ENCODE measurements at regions not wholly inside any gene's neighbourhood (a gene's known extent, or its start where the extent isn't known, plus 50 kb on each side); places are given as distances from the start of the nearest gene placed in this dataset.

GRCh38 chr18:64986906-64987495 is 763.8 kb upstream of the CDH7 start:
- no peaks in the 10 kb centered on the region for H3K4me1 Mint-ChIP-seq (ENCODE audit: low read depth)
- H3K27ac Mint-ChIP-seq = no peak overlapping the region
- no peak for DNase-seq (ENCODE audit: low spot score)
- no peaks in the 10 kb centered on the region for H3K36me3 Mint-ChIP-seq (ENCODE audit: low read depth)
- peaks cover 10% of the 10 kb centered on the region for H3K9me3 Mint-ChIP-seq
- H3K27me3 Mint-ChIP-seq (ENCODE audit: low read depth) = no peaks in the 10 kb centered on the region
- H3K4me3 Mint-ChIP-seq = no peak overlapping the region

DNA sequence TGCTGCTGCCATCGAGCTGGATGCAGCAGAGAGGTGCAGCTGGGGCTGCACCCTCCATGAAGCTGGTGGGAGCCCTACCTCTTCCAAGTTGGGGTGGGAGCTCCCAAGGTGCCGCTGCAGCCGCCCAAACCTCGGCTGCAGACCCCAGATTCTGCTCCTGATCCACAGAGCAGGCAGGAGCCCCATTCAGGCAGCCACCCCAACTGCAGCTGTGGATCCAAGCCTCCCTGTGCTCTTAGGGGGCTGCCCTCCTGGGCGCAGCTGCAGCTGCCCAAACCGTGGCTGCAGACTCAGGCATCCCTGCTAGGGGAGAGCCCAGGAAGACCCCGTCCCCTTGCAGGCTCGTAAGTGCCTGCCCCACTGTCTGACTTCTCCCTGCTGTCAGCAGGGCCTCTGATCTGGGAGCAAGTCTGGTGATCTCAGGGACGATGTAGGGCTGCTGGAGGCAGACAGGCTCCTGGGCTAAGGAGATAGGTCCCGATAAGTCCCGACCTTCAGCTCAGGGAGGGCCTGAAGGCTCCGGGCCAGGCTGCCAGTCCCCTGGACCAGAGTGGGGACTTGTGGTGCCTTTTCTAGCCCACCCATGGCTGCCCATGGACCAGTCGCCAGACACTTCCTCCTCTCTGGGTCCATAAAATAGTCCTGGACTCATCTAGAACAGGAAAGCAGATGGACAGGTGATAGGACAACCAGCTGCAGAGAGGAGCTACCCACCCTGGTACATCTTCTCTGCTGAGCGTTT is 767.1 kb upstream of the CDH7 start:
- Mint-ChIP-seq H3K4me1 (ENCODE audit: low read depth) (no peaks in the 10 kb centered on the region), H3K27ac (no peak overlapping the region), H3K9me3 (peaks cover 3% of the 10 kb centered on the region), H3K36me3 (ENCODE audit: low read depth) (no peaks in the 10 kb centered on the region), H3K4me3 (no peak overlapping the region), H3K27me3 (ENCODE audit: low read depth) (no peaks in the 10 kb centered on the region)
- DNase-seq (ENCODE audit: low spot score) = no peak

DNA sequence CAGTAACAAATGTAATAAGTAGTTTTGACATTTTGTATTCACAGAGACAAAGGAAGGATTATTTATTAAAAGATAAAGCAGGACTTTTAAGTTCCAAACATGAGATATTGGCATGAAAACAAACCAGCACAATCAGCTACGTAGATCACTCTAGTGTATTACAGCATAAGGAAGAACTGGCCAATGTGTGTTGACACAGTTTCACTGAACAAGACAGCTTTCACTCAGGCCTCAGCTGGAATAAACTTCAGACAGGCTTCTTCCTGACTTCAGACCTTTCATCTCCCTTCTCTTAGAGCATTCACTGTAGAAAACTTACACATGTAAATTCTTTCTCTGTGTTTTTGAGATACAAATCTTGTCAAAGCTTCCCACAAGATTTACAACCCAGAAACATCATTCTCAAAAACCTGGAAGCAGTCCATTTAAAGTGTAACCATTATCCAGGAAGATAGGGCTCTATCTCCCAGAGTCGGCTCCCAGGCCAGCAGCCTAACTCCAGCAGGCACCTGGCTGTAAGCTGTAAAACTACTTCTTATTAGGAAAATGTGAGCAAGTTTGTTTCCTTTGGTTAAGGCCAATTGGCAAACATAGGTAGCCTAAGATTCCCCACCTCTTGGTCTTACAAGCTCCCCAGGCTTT is 768.3 kb upstream of the CDH7 start:
- no peak for DNase-seq (ENCODE audit: low spot score)
- H3K36me3 Mint-ChIP-seq (ENCODE audit: low read depth) = no peaks in the 10 kb centered on the region
- no peak overlapping the region for H3K4me3 Mint-ChIP-seq
- no peaks in the 10 kb centered on the region for H3K27me3 Mint-ChIP-seq (ENCODE audit: low read depth)
- peaks cover 5% of the 10 kb centered on the region for H3K9me3 Mint-ChIP-seq
- no peak overlapping the region for H3K27ac Mint-ChIP-seq
- no peaks in the 10 kb centered on the region for H3K4me1 Mint-ChIP-seq (ENCODE audit: low read depth)

DNA sequence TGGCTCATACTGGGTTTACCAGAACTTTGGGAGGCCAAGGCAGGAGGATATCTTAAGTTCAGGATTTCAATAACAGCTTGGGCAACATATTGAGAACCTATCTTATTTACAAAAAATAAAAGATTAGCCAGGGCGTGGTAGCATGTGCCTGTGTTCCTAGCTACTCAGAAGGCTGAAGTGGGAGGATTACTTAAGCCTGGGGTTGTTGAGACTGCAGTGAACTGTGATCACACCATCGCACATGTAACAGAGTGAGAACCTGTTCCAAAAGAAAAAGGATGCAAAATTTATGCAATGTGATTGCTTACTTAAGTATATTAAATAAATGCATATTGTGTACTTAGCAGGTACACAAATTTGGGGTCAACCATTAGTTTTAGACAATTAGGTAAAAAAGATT is 768.9 kb upstream of the CDH7 start:
- Mint-ChIP-seq H3K27ac (no peak overlapping the region), H3K4me3 (no peak overlapping the region), H3K27me3 (ENCODE audit: low read depth) (no peaks in the 10 kb centered on the region), H3K36me3 (ENCODE audit: low read depth) (no peaks in the 10 kb centered on the region), H3K9me3 (peaks cover 9% of the 10 kb centered on the region), H3K4me1 (ENCODE audit: low read depth) (no peaks in the 10 kb centered on the region)
- DNase-seq (ENCODE audit: low spot score) = no peak

GRCh38 chr18:64979791-64980190 is 771.0 kb upstream of the CDH7 start:
- no peak overlapping the region for H3K4me3 Mint-ChIP-seq
- H3K27me3 Mint-ChIP-seq (ENCODE audit: low read depth) = no peaks in the 10 kb centered on the region
- H3K4me1 Mint-ChIP-seq (ENCODE audit: low read depth) = no peaks in the 10 kb centered on the region
- H3K9me3 Mint-ChIP-seq = peaks cover 13% of the 10 kb centered on the region
- DNase-seq (ENCODE audit: low spot score) = no peak
- H3K27ac Mint-ChIP-seq = no peak overlapping the region
- no peaks in the 10 kb centered on the region for H3K36me3 Mint-ChIP-seq (ENCODE audit: low read depth)

DNA sequence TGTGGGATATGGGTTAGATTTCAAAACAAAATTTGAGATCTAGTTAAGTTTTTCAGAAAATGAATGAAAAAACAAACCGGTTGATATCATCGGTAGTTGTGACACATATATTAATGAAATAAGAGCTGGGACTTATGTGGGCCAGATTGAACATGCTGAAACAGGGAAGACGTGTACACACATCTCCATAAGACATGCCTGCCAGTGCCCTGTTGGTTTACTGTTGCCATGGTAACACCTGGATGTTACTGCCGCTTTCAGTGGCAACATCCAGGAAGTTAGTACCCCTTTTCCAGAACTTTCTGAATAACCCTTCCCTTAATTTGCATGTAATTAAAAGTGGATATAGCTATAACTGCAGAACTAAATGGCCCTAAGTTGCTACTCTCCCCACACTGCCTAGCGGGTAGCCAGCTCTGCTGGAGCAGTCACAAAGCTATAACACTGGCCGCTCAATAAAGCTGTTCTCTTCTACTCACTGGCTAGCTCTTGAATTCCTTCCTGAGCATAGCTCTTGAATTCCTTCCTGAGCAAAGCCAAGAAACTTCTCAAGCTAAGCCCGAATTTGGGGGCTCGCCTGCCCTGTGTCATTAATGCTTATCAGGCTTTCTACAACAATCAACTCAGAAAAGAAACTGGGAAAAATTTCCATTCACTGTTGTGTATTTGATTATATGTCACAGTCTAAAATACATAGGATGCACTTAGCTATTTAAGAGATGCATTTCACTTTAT is 776.3 kb upstream of the CDH7 start:
- Mint-ChIP-seq H3K27me3 (ENCODE audit: low read depth) (no peaks in the 10 kb centered on the region), H3K9me3 (peaks cover 15% of the 10 kb centered on the region), H3K27ac (no peak overlapping the region), H3K4me3 (no peak overlapping the region), H3K36me3 (ENCODE audit: low read depth) (no peaks in the 10 kb centered on the region), H3K4me1 (ENCODE audit: low read depth) (no peaks in the 10 kb centered on the region)
- DNase-seq (ENCODE audit: low spot score) = no peak

DNA sequence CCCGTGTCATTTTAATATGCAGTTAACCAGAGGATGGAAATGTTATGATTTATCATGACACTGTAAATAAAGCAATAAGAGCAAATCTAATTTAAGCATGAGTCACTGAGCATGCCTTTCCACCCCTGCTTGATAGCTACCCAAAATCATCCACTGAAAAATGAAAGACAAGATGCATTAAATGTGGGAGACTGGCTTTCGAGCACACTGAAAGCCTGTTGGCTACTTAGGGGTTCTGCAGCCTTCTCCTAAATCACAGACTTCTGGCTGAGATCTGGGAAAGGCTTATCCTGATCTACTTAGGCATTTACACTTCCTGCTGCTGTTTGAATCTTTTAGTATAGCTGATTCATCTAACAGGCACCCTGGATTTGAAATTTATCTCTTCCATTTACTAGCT is 778.3 kb upstream of the CDH7 start:
- Mint-ChIP-seq H3K27ac (no peak overlapping the region), H3K4me1 (ENCODE audit: low read depth) (no peaks in the 10 kb centered on the region), H3K9me3 (peaks cover 14% of the 10 kb centered on the region), H3K4me3 (no peak overlapping the region), H3K27me3 (ENCODE audit: low read depth) (no peaks in the 10 kb centered on the region), H3K36me3 (ENCODE audit: low read depth) (no peaks in the 10 kb centered on the region)
- no peak for DNase-seq (ENCODE audit: low spot score)

- Mint-ChIP-seq H3K36me3 (ENCODE audit: low read depth) (no peaks in the 10 kb centered on the region), H3K27ac (no peak overlapping the region)
- no peak for DNase-seq (ENCODE audit: low spot score)
These were observed 784.1 kb upstream of the CDH7 start for GRCh38 chr18:64966667-64967066.

GRCh38 chr18:64956465-64956864 is 794.3 kb upstream of the CDH7 start:
- Mint-ChIP-seq H3K9me3 (peaks cover 24% of the 10 kb centered on the region), H3K36me3 (ENCODE audit: low read depth) (no peaks in the 10 kb centered on the region), H3K4me1 (ENCODE audit: low read depth) (no peaks in the 10 kb centered on the region), H3K27ac (no peak overlapping the region), H3K27me3 (ENCODE audit: low read depth) (no peaks in the 10 kb centered on the region), H3K4me3 (no peak overlapping the region)
- DNase-seq (ENCODE audit: low spot score) = no peak

More at GRCh38 chr18:64966667-64967066, 784.1 kb upstream of the CDH7 start:
- Mint-ChIP-seq H3K4me1 (ENCODE audit: low read depth) (no peaks in the 10 kb centered on the region), H3K4me3 (no peak overlapping the region), H3K9me3 (peaks cover 6% of the 10 kb centered on the region), H3K27me3 (ENCODE audit: low read depth) (no peaks in the 10 kb centered on the region)

- Mint-ChIP-seq H3K4me1 (ENCODE audit: low read depth) (no peaks in the 10 kb centered on the region), H3K4me3 (no peak overlapping the region), H3K27me3 (ENCODE audit: low read depth) (no peaks in the 10 kb centered on the region), H3K27ac (no peak overlapping the region), H3K36me3 (ENCODE audit: low read depth) (no peaks in the 10 kb centered on the region), H3K9me3 (peaks cover 51% of the 10 kb centered on the region)
- DNase-seq (ENCODE audit: low spot score) = no peak
These were observed 800.9 kb upstream of the CDH7 start for GRCh38 chr18:64949885-64950284.

DNA sequence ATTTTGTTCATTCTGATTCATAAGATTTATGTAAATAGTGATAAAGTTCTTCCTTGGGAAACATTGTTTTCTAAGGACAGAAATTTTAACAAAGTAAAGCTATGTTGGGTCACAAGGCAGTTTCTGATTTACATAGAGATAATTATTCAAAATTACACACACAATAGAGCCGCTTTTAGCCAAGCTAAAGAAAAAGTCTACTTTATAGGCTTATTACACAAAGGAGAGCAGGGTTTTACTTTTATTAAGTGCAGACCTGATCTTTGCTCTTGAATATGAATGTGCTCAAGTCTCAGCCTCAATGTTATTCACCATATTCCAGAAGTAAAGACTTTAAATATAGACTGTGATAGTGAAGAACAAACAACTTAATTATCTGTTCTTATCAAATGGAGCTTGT is 787.8 kb upstream of the LINC00305 start:
- Mint-ChIP-seq H3K4me3 (no peak overlapping the region), H3K36me3 (ENCODE audit: low read depth) (no peaks in the 10 kb centered on the region), H3K4me1 (ENCODE audit: low read depth) (no peaks in the 10 kb centered on the region), H3K9me3 (peaks cover 15% of the 10 kb centered on the region), H3K27ac (no peak overlapping the region), H3K27me3 (ENCODE audit: low read depth) (no peaks in the 10 kb centered on the region)
- no peak for DNase-seq (ENCODE audit: low spot score)

DNA sequence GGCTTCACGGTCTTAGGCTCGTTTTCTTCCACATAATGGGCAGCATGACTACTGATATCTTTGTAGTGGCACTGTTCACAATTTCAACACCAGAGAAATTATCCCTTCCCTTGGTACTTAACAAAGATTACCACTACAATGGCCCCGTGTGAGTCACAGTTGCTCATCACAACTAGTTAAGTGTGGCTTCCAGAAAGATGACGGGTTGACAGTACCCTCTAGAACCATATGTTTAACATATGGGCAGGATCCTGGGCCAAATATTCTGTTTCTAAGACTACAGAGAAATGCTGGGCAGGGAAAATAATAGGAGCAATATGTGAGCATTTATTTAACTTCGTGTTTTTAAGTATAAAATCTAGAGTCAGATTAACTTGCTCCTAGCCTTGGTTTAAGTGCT is 780.1 kb upstream of the LINC00305 start:
- H3K4me3 Mint-ChIP-seq = no peak overlapping the region
- H3K4me1 Mint-ChIP-seq (ENCODE audit: low read depth) = no peaks in the 10 kb centered on the region
- H3K9me3 Mint-ChIP-seq = peaks cover 12% of the 10 kb centered on the region
- H3K27ac Mint-ChIP-seq = no peak overlapping the region
- no peaks in the 10 kb centered on the region for H3K27me3 Mint-ChIP-seq (ENCODE audit: low read depth)
- DNase-seq (ENCODE audit: low spot score) = no peak
- H3K36me3 Mint-ChIP-seq (ENCODE audit: low read depth) = no peaks in the 10 kb centered on the region

GRCh38 chr18:64919971-64920570 is 771.2 kb upstream of the LINC00305 start:
- H3K9me3 Mint-ChIP-seq = peaks cover 11% of the 10 kb centered on the region

DNA sequence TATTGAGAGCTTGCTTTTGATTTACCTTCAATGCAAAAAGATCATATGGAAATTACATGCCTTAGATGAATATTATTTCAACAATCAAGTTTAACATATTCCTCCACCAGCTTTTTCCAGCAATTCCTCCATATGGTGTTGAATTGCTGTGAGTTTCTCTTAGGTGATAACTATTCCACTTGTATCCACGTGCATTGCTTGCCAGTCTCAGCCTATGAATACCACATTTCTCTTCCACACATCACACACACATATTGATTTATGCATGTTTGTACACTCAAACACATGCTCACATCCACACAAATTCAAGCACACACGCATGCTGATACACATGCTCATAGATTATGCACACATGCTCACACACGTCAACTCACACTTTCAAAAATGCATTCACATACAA is 770.0 kb upstream of the LINC00305 start:
- no peak for DNase-seq (ENCODE audit: low spot score)
- Mint-ChIP-seq H3K27ac (no peak overlapping the region), H3K9me3 (peaks cover 11% of the 10 kb centered on the region), H3K27me3 (ENCODE audit: low read depth) (no peaks in the 10 kb centered on the region), H3K36me3 (ENCODE audit: low read depth) (no peaks in the 10 kb centered on the region), H3K4me1 (ENCODE audit: low read depth) (no peaks in the 10 kb centered on the region), H3K4me3 (no peak overlapping the region)

More at GRCh38 chr18:64919971-64920570, 771.2 kb upstream of the LINC00305 start:
- DNase-seq (ENCODE audit: low spot score) = no peak
- Mint-ChIP-seq H3K36me3 (ENCODE audit: low read depth) (no peaks in the 10 kb centered on the region), H3K27ac (no peak overlapping the region), H3K27me3 (ENCODE audit: low read depth) (no peaks in the 10 kb centered on the region), H3K4me1 (ENCODE audit: low read depth) (no peaks in the 10 kb centered on the region), H3K4me3 (no peak overlapping the region)

Data from T-helper 2 cell treated with Interferon-gamma antibody and Interleukin-4, amounts not matched to agents 5 μg/mL and 100 μg/mL, for 36 hours (primary cell).